ENCODE measurements at regions not wholly inside any gene's neighbourhood (a gene's known extent, or its start where the extent isn't known, plus 50 kb on each side); places are given as distances from the start of the nearest gene placed in this dataset.

GRCh38 chrX:97850911-97851310, 967.2 kb downstream of the RPA4 start:
- no peak for TF ChIP-seq POLR2A (IDR thresholded peaks at IDR 0.05; ENCODE audit: borderline replicate concordance, extremely low read depth, insufficient read depth, insufficient read length)
- TF ChIP-seq POLR2AphosphoS5 (IDR thresholded peaks at IDR 0.05; ENCODE audit: low read depth, low read length): no peak
- TF ChIP-seq, protein P1, sequence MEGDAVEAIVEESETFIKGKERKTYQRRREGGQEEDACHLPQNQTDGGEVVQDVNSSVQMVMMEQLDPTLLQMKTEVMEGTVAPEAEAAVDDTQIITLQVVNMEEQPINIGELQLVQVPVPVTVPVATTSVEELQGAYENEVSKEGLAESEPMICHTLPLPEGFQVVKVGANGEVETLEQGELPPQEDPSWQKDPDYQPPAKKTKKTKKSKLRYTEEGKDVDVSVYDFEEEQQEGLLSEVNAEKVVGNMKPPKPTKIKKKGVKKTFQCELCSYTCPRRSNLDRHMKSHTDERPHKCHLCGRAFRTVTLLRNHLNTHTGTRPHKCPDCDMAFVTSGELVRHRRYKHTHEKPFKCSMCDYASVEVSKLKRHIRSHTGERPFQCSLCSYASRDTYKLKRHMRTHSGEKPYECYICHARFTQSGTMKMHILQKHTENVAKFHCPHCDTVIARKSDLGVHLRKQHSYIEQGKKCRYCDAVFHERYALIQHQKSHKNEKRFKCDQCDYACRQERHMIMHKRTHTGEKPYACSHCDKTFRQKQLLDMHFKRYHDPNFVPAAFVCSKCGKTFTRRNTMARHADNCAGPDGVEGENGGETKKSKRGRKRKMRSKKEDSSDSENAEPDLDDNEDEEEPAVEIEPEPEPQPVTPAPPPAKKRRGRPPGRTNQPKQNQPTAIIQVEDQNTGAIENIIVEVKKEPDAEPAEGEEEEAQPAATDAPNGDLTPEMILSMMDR (IDR thresholded peaks at IDR 0.05 in 2 of 3, conservative IDR thresholded peaks at IDR 0.05 in 1 of 3; ENCODE audit: borderline replicate concordance in 1 of 3, insufficient read depth in 1 of 3, low read depth in 2 of 3, low read length in 2 of 3): no peak
- TF ChIP-seq, protein P2, sequence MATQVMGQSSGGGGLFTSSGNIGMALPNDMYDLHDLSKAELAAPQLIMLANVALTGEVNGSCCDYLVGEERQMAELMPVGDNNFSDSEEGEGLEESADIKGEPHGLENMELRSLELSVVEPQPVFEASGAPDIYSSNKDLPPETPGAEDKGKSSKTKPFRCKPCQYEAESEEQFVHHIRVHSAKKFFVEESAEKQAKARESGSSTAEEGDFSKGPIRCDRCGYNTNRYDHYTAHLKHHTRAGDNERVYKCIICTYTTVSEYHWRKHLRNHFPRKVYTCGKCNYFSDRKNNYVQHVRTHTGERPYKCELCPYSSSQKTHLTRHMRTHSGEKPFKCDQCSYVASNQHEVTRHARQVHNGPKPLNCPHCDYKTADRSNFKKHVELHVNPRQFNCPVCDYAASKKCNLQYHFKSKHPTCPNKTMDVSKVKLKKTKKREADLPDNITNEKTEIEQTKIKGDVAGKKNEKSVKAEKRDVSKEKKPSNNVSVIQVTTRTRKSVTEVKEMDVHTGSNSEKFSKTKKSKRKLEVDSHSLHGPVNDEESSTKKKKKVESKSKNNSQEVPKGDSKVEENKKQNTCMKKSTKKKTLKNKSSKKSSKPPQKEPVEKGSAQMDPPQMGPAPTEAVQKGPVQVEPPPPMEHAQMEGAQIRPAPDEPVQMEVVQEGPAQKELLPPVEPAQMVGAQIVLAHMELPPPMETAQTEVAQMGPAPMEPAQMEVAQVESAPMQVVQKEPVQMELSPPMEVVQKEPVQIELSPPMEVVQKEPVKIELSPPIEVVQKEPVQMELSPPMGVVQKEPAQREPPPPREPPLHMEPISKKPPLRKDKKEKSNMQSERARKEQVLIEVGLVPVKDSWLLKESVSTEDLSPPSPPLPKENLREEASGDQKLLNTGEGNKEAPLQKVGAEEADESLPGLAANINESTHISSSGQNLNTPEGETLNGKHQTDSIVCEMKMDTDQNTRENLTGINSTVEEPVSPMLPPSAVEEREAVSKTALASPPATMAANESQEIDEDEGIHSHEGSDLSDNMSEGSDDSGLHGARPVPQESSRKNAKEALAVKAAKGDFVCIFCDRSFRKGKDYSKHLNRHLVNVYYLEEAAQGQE (IDR thresholded peaks at IDR 0.05; ENCODE audit: low read depth): no peak
- TF ChIP-seq FOSL1 (IDR thresholded peaks at IDR 0.05; ENCODE audit: low read depth): no peak
- TF ChIP-seq EZH2phosphoT487 (IDR thresholded peaks at IDR 0.05; ENCODE audit: borderline replicate concordance): no peak
- TF ChIP-seq, protein P3, sequence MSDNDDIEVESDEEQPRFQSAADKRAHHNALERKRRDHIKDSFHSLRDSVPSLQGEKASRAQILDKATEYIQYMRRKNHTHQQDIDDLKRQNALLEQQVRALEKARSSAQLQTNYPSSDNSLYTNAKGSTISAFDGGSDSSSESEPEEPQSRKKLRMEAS (IDR thresholded peaks at IDR 0.05): no peak
- TF ChIP-seq TCF7L2 (IDR thresholded peaks at IDR 0.05; ENCODE audit: borderline replicate concordance, extremely low read depth, insufficient read depth, insufficient read length): no peak
- TF ChIP-seq SRF (IDR thresholded peaks at IDR 0.05; ENCODE audit: low read depth): no peak
- TF ChIP-seq ZFX (IDR thresholded peaks at IDR 0.05): no peak
- no peak for TF ChIP-seq CEBPB (IDR thresholded peaks at IDR 0.05; ENCODE audit: low read depth)
- no peak for TF ChIP-seq ZNF274 (IDR thresholded peaks at IDR 0.05; ENCODE audit: low read depth, low read length)
- TF ChIP-seq SIN3A (IDR thresholded peaks at IDR 0.05; ENCODE audit: low read depth): no peak

Data from HCT116 (cell line).